GM18505 (cell line): ENCODE measurements at regions not wholly inside any gene's neighbourhood (a gene's known extent, or its start where the extent isn't known, plus 50 kb on each side); places are given as distances from the start of the nearest gene placed in this dataset.
"Not testable (repeated sequence)": the region's sequence is repeated elsewhere in the genome, so short reads cannot be mapped to it uniquely, and the experiment has no call there.

Source experiments
- ATAC-seq: cut with Tn5 transposase; IDR thresholded peaks from one replicate; pipeline ENCODE4 v1.9.1; 2021; ENCODE audit not compliant: unreplicated experiment
- POLR2A ChIP-seq: IDR thresholded peaks from 4 replicates; pipeline ENCODE4 v1.6.1; 2011; ENCODE audit warnings: borderline replicate concordance; ENCODE audit not compliant: insufficient read depth, insufficient read length; ENCODE audit errors: extremely low read depth

- TF ChIP-seq POLR2A, result no peak
- ATAC-seq, result no peak
These were observed 325.4 kb downstream of the JRKL start for GRCh38 chr11:96715208-96715607.

DNA sequence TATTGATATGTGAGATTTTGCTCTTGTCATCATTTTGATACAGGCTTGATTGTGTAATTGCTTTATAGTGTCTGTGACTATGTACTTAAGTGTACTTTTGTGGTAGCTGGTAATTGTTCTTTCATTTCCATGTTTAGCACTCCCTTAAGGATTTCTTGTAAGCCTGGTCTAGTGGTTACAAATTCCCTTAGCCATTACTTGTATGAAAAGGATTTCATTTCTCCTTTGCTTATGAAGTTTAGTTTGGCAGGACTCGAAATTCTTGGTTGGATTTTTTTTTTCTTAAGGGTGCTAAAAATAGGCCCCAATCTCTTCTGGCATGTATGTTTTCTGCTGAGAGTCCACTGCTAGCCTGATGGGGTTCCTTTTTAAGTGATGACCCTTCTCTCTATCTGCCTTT lies 346.8 kb downstream of the JRKL start:
- ATAC-seq, result no peak
- TF ChIP-seq POLR2A, result no peak

DNA sequence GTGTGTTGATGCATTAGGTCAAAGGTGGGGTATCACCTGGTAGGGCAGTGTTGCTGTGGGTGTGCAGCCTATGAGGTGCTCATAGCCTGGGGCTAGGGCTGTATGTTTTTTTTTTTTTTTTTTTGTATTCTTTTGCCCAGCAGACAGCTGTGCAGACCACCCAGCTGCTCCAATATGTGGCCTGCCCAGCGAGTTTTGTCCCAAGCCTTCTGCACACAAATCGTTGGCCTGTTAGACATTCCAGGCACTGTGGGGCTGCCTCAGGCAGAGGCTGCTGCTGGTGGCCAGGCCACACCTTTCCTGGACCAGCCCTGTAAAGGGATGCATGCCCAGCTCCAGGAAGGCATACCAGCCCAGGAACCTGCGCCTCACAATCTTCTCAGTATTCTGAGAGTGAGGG lies 348.5 kb downstream of the JRKL start:
- TF ChIP-seq POLR2A, result no peak
- ATAC-seq, result no peak

GRCh38 chr11:96741068-96741467 lies 351.3 kb downstream of the JRKL start:
- TF ChIP-seq POLR2A, result no peak
- no peak for ATAC-seq

GRCh38 chr11:96744697-96745096 lies 354.9 kb downstream of the JRKL start:
- no peak for ATAC-seq
- no peak for TF ChIP-seq POLR2A

DNA sequence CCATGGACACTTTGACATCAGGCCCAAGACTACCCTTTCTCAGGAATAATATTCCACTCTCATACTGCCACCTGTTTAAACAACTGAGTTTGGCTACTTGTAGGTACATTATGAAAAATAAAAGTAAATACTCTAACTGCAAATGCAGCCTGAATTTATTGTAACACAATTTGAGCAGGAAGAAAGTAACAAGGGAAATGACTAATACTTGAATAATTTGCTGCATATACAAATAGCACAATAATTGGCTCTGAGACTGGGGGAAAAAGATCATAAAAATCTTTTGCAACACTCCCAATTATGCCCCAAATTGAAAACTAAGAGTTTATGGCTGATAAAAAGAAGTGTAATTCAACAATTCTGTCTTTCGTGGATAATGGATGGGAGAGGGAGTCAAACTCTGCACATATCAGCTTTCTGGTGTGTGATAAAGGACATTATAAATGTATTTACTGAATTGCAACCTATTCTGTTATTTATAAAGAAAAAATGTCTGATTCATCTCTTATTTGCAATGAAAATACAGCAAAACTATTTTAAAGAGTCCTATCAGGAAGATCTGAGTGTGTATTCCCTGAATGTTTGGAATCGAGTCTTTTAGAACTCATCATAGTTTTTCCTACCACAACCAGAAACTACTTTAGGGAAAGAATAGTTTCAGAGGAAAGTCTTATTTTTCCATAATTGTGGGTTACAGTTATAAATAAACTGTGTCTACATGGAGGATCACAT lies 359.0 kb downstream of the JRKL start:
- no peak for TF ChIP-seq POLR2A
- ATAC-seq, result no peak

GRCh38 chr11:96751807-96752206 lies 362.0 kb downstream of the JRKL start:
- not testable (repeated sequence) for ATAC-seq

DNA sequence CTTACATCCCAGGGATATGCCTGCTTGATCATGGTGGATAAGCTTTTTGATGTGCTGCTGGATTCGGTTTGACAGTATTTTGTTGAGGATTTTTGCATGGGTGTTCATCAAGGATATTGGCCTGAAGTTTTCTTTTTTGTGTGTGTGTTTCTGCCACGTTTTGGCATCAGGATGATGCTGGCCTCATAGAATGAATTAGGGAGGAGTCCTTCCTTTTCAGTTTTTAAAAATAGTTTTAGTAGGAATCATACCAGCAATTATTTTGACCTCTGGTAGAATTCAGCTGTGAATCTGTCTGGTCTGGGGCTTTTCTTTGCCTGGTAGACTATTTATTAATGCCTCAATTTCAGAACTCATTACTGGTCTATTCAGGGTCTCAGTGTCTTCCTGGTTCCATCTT lies 362.4 kb downstream of the JRKL start:
- no peak for ATAC-seq
- TF ChIP-seq POLR2A, result no peak

DNA sequence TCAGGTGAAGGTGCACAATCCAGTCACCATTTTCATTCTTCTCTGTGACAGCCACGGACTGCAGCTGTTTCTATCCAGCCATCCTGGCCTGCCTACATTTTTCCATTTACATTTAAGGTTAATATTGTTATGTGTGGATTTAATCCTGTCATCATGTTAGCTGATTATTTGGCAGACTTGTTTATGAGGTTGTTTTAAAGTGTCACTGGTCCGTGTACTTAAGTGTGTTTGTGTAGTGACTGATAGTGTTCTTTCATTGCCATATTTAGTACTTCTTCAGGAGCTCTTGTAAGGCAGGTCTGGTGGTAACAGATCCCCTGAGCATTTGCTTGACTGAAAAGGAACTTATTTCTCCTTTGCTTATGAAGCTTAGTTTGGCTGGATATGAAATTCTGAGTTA lies 364.2 kb downstream of the JRKL start:
- no peak for TF ChIP-seq POLR2A
- ATAC-seq, result no peak

GRCh38 chr11:96755209-96755608 lies 365.4 kb downstream of the JRKL start:
- no peak for ATAC-seq
- TF ChIP-seq POLR2A, result no peak

- no peak for TF ChIP-seq POLR2A
These were observed 365.9 kb downstream of the JRKL start for GRCh38 chr11:96755752-96756151.

DNA sequence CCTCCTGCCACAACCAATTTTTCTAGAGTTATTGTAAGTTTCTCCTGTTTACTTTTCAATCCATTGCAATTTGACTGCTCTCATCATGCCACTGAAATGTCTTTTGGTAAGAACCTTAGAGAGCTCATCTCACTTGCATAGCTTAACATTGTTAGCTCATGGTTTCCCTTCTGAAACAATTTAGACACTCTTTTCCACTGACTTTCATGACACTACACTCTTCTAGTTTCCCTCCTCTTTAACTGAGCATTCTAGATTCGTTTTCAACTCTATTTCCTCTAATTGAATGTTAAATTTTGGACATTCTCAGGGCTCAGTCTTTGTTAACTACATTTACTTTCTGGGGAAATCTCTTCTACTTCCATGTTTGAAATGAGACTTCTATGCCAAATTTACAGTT lies 369.1 kb downstream of the JRKL start:
- no peak for ATAC-seq
- no peak for TF ChIP-seq POLR2A

More at GRCh38 chr11:96755752-96756151, 365.9 kb downstream of the JRKL start:
- no peak for ATAC-seq

- no peak for ATAC-seq
- no peak for TF ChIP-seq POLR2A
These were observed 370.5 kb downstream of the JRKL start for GRCh38 chr11:96760306-96760705.

GRCh38 chr11:96760815-96761214 lies 371.0 kb downstream of the JRKL start:
- no peak for TF ChIP-seq POLR2A
- no peak for ATAC-seq

- no peak for TF ChIP-seq POLR2A
These were observed 371.6 kb downstream of the JRKL start for GRCh38 chr11:96761451-96761850.

More at GRCh38 chr11:96761451-96761850, 371.6 kb downstream of the JRKL start:
- no peak for ATAC-seq
